HepG2 (cell line): ENCODE measurements at regions not wholly inside any gene's neighbourhood (a gene's known extent, or its start where the extent isn't known, plus 50 kb on each side); places are given as distances from the start of the nearest gene placed in this dataset.

Experiments
- ATAC-seq: fragments of 200-7000 bp; cut with Tn5 transposase; 3 replicates; pipeline ENCODE4 v1.9.1; 2020; ENCODE audit warnings: mild to moderate bottlenecking, moderate library complexity
- BruUV-seq: library from RNA; stranded (reverse); fragments of 400-500 nt; replicated peaks from 2 replicates; lab custom pipeline; 2021; lab: Mats Ljungman, UMichigan
- CTCF ChIA-PET: fragments of 300-600 bp; formaldehyde crosslinking; extraction: SDS; loops from one replicate; lab custom pipeline; 2021; ENCODE audit warnings: low total read pairs, inconsistent platforms, low intra/inter-chr PET ratio; lab: Yijun Ruan, JAX
- POLR2A ChIA-PET: fragments of 350-600 bp; sonication (Branson Sonifier 250); formaldehyde crosslinking; loops from one replicate; lab custom pipeline; 2020; ENCODE audit warnings: antibody characterized with exemption, inconsistent platforms; lab: Yijun Ruan, JAX
- DNase-seq: peaks from one replicate; pipeline ENCODE4 v3.0.0-alpha.2; 2015; ENCODE audit warnings: low spot score
- FAIRE-seq: peaks from 3 replicates; lab custom pipeline; 2011; peaks lifted over from hg19 to GRCh38; lab: Jason Lieb, UNC
- H2AFZ ChIP-seq: one replicate; pipeline ENCODE4 v1.6.1; 2011; ENCODE audit warnings: low read length, inconsistent platforms
- H3K27ac ChIP-seq: fragments of 300-600 bp; 3 replicates; pipeline ENCODE4 v1.8.0; 2011; ENCODE audit warnings: mixed run types, mild to moderate bottlenecking, mixed read lengths, low read length, inconsistent platforms; ENCODE audit not compliant: insufficient read depth; ENCODE audit errors: extremely low read length
- H3K27me3 ChIP-seq, 2 experiments: fragments of 200-600 bp in 1 of 2; 2 replicates in 1 of 2; 3 replicates in 1 of 2; pipeline versions ENCODE4 v1.6.0 to v1.8.0; 2011; ENCODE audit warnings: low read length in 2 of 2, mild to moderate bottlenecking in 2 of 2, moderate library complexity in 2 of 2, inconsistent platforms in 1 of 2; ENCODE audit not compliant: insufficient read depth in 2 of 2, control insufficient read depth in 1 of 2
- H3K36me3 ChIP-seq, 2 experiments: fragments of 200-600 bp in 1 of 2; replicated peaks in 1 of 2; 2 replicates in 1 of 2; 3 replicates in 1 of 2; pipeline versions ENCODE4 v1.5.1 to v1.8.0; 2011; ENCODE audit warnings: low read length in 2 of 2, inconsistent platforms in 1 of 2; ENCODE audit not compliant: insufficient read depth in 2 of 2, control insufficient read depth in 1 of 2
- H3K4me1 ChIP-seq: 2 replicates; pipeline ENCODE4 v1.5.1; 2012; ENCODE audit warnings: low read length, inconsistent platforms; ENCODE audit not compliant: insufficient read depth
- H3K4me2 ChIP-seq: 2 replicates; pipeline ENCODE4 v1.6.0; 2011; ENCODE audit warnings: low read depth, low read length, inconsistent platforms
- H3K4me3 ChIP-seq, 3 experiments: fragments of 200-600 bp in 1 of 3; sonication (generic), shearing (Covaris generic) in 1 of 3; replicated peaks in 1 of 3; 2 replicates each; pipeline ENCODE4 v1.5.1; 2011 to 2016; ENCODE audit warnings: low read length in 3 of 3, inconsistent platforms in 2 of 3, low read depth in 2 of 3, mild to moderate bottlenecking in 2 of 3, control low read depth in 1 of 3, mixed read lengths in 1 of 3; ENCODE audit not compliant: insufficient read depth in 1 of 3
- H3K79me2 ChIP-seq: one replicate; pipeline ENCODE4 v1.6.1; 2011; ENCODE audit warnings: low read length, inconsistent platforms; ENCODE audit not compliant: insufficient read depth
- H3K9ac ChIP-seq: 2 replicates; pipeline ENCODE4 v1.6.0; 2011; ENCODE audit warnings: mild to moderate bottlenecking, low read depth, low read length, inconsistent platforms; ENCODE audit not compliant: insufficient read depth
- H3K9me3 ChIP-seq: 2 replicates; pipeline ENCODE4 v1.5.1; 2012; ENCODE audit warnings: mild to moderate bottlenecking, low read length
- H4K20me1 ChIP-seq: 2 replicates; pipeline ENCODE4 v1.6.0; 2011; ENCODE audit warnings: inconsistent platforms, mild to moderate bottlenecking, low read length, moderate library complexity; ENCODE audit not compliant: insufficient read depth
- DZIP1 ChIP-seq: sonication (generic); formaldehyde crosslinking; IDR thresholded peaks from 2 replicates; pipeline ENCODE4 v1.5.0; 2020; ENCODE audit warnings: mild to moderate bottlenecking, missing genetic modification reagents
- FOXK1 ChIP-seq: sonication (generic); formaldehyde crosslinking; IDR thresholded peaks from 2 replicates; pipeline ENCODE4 v1.4.0; 2020; ENCODE audit warnings: low read depth, missing genetic modification reagents, borderline replicate concordance
- KAT8 ChIP-seq: IDR thresholded peaks from 2 replicates; pipeline ENCODE4 v1.6.1; 2016; ENCODE audit warnings: missing genetic modification reagents, missing compliant biosample characterization
- KDM4B ChIP-seq: sonication (generic); formaldehyde crosslinking; IDR thresholded peaks from 2 replicates; pipeline ENCODE4 v1.4.0; 2020; ENCODE audit warnings: missing genetic modification reagents
- KDM5A ChIP-seq: fragments of 200-600 bp; sonication (generic); IDR thresholded peaks from 2 replicates; pipeline ENCODE4 v1.7.0; 2018; ENCODE audit warnings: antibody characterized with exemption, mild to moderate bottlenecking, low read length, borderline replicate concordance
- PBX3 ChIP-seq: sonication (generic); formaldehyde crosslinking; IDR thresholded peaks from 2 replicates; pipeline ENCODE4 v1.8.1; 2023; ENCODE audit warnings: missing genetic modification reagents, inconsistent platforms, borderline replicate concordance
- SRSF1 ChIP-seq: fragments of 200-400 bp; formaldehyde crosslinking; optimal IDR thresholded peaks from 2 replicates; pipeline ENCODE3; 2017; ENCODE audit warnings: mild to moderate bottlenecking, low read depth, low read length, moderate library complexity
- TCF7L2 ChIP-seq: IDR thresholded peaks from 2 replicates; pipeline ENCODE4 v1.6.1; 2011; ENCODE audit warnings: mild to moderate bottlenecking, low read depth, low read length, moderate library complexity
- ZNF225 ChIP-seq: sonication (generic); formaldehyde crosslinking; IDR thresholded peaks from 2 replicates; pipeline ENCODE4 v1.4.0; 2020; ENCODE audit warnings: mild to moderate bottlenecking, missing genetic modification reagents
- ZNF274 ChIP-seq: sonication (generic); formaldehyde crosslinking; IDR thresholded peaks from 2 replicates; pipeline ENCODE4 v1.5.1; 2020; ENCODE audit warnings: mild to moderate bottlenecking, missing genetic modification reagents
- ZNF276 ChIP-seq: sonication (generic); formaldehyde crosslinking; IDR thresholded peaks from 2 replicates; pipeline ENCODE4 v1.4.0; 2020; ENCODE audit warnings: mild to moderate bottlenecking, low read depth, missing genetic modification reagents
- in situ Hi-C: cut with HindIII; loops from 2 replicates; pipeline ENCODE4 v1.10.0; 2017; ENCODE audit warnings: low pct_unique_long_range_greater_than_20kb; ENCODE audit not compliant: extremely low pct_ligation_motif_present
- intact Hi-C: fragments of 100-400 bp; cut with micrococcal nuclease; formaldehyde crosslinking; loops from one replicate; pipeline ENCODE4 v1.10.0; 2022; ENCODE audit not compliant: unreplicated experiment
- TF ChIP-seq, protein P1 (sequence below): IDR thresholded peaks from 2 replicates; pipeline ENCODE4 v1.6.1; 2018; ENCODE audit warnings: missing genetic modification reagents
- TF ChIP-seq, protein P2 (sequence below): IDR thresholded peaks from 2 replicates; pipeline ENCODE4 v1.6.1; 2012; ENCODE audit warnings: inconsistent platforms
- TF ChIP-seq, protein P3 (sequence below): sonication (generic); formaldehyde crosslinking; IDR thresholded peaks from 2 replicates; pipeline ENCODE4 v1.8.0; 2022; ENCODE audit warnings: low read depth, missing genetic modification reagents

DNA sequence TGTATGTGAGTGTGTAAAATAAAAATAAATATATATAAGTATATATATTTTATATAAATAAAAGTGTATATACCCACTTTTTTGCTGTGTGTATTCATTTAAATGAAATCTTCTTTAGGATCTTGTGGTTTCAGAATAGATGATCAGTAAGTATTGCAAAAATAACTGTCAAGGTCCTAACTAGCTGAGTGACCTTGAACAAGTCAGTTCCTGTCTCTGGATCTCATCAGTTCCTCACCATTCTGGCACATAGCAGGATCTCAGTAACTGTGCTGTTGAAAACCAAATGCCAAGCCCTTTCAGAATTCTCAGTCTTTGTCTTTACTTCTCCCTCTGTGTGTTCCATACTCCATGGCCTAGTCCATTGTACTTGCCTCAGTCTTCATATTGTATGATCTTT, 115.3 kb upstream of the CXCR4 start:
- no peak overlapping the region for H2AFZ ChIP-seq
- H3K4me2 ChIP-seq: no peak overlapping the region
- ChIA-PET POLR2A (no interaction called here), CTCF (no interaction called here)
- H3K27me3 ChIP-seq: no peaks in the 10 kb centered on the region
- no peak overlapping the region for H3K4me3 ChIP-seq
- no peaks in the 10 kb centered on the region for H3K79me2 ChIP-seq
- in situ Hi-C loops: no loop called here
- H3K9ac ChIP-seq: no peak overlapping the region
- FAIRE-seq (no peak), DNase-seq (no peak), ATAC-seq (no peak)
- intact Hi-C loops: no loop called here
- BruUV-seq: no TSS peak
- H3K27ac ChIP-seq: no peak overlapping the region
- H3K4me1 ChIP-seq: no peaks in the 10 kb centered on the region
- no peaks in the 10 kb centered on the region for H3K36me3 ChIP-seq
- H3K9me3 ChIP-seq: no peaks in the 10 kb centered on the region
- no peaks in the 10 kb centered on the region for H4K20me1 ChIP-seq
- TF ChIP-seq, protein P1, sequence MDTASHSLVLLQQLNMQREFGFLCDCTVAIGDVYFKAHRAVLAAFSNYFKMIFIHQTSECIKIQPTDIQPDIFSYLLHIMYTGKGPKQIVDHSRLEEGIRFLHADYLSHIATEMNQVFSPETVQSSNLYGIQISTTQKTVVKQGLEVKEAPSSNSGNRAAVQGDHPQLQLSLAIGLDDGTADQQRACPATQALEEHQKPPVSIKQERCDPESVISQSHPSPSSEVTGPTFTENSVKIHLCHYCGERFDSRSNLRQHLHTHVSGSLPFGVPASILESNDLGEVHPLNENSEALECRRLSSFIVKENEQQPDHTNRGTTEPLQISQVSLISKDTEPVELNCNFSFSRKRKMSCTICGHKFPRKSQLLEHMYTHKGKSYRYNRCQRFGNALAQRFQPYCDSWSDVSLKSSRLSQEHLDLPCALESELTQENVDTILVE (CRISPR knock-in tag): no peak
- TF ChIP-seq ZNF276 (no peak), ZNF225 (no peak), ZNF274 (CRISPR knock-in tag) (no peak), SRSF1 (no peak), TCF7L2 (no peak), DZIP1 (CRISPR knock-in tag) (no peak), KAT8 (no peak), FOXK1 (CRISPR knock-in tag) (no peak), PBX3 (CRISPR knock-in tag) (no peak), KDM5A (no peak), KDM4B (CRISPR knock-in tag) (no peak)
- TF ChIP-seq, protein P2, sequence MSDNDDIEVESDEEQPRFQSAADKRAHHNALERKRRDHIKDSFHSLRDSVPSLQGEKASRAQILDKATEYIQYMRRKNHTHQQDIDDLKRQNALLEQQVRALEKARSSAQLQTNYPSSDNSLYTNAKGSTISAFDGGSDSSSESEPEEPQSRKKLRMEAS: no peak
- TF ChIP-seq, protein P3, sequence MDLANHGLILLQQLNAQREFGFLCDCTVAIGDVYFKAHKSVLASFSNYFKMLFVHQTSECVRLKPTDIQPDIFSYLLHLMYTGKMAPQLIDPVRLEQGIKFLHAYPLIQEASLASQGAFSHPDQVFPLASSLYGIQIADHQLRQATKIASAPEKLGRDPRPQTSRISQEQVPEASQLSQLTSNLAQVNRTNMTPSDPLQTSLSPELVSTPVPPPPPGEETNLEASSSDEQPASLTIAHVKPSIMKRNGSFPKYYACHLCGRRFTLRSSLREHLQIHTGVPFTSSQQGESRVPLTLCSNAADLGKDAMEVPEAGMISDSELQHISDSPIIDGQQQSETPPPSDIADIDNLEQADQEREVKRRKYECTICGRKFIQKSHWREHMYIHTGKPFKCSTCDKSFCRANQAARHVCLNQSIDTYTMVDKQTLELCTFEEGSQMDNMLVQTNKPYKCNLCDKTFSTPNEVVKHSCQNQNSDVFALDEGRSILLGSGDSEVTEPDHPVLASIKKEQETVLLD (CRISPR knock-in tag): no peak
